Caco-2 (cell line): ENCODE measurements at regions not wholly inside any gene's neighbourhood (a gene's known extent, or its start where the extent isn't known, plus 50 kb on each side); places are given as distances from the start of the nearest gene placed in this dataset.

Source experiments
- BruUV-seq: library from RNA; stranded (reverse); fragments of 400-500 nt; replicated peaks from 2 replicates; lab custom pipeline; 2021; lab: Mats Ljungman, UMichigan
- CTCF ChIA-PET: fragments of 300-600 bp; sonication (Branson Sonifier 250); formaldehyde crosslinking; loops from one replicate; lab custom pipeline; 2022; ENCODE audit warnings: antibody characterized with exemption; lab: Charles Lee
- POLR2A ChIA-PET: fragments of 300-600 bp; sonication (Branson Sonifier 250); formaldehyde crosslinking; loops from one replicate; lab custom pipeline; 2022; ENCODE audit warnings: antibody characterized with exemption; lab: Charles Lee
- DNase-seq, 2 experiments: peaks; one replicate each; pipeline versions ENCODE4 v3.0.0 to v3.0.0-alpha.2; 2020 to 2022
- H3K27me3 ChIP-seq: replicated peaks from 2 replicates; pipeline ENCODE4 v1.6.0; 2011; ENCODE audit warnings: low read length; ENCODE audit not compliant: control insufficient read depth, insufficient read depth
- H3K36me3 ChIP-seq: 2 replicates; pipeline ENCODE4 v1.5.1; 2011; ENCODE audit warnings: low read length; ENCODE audit not compliant: control insufficient read depth, insufficient read depth
- H3K4me1 ChIP-seq: fragments of 250-450 bp; sonication (Bioruptor Pico); 2 replicates; pipeline ENCODE4 v1.5.1; 2020; ENCODE audit warnings: mild to moderate bottlenecking
- H3K4me3 ChIP-seq: 2 replicates; pipeline ENCODE4 v1.5.1; 2011; ENCODE audit warnings: low read depth, mild to moderate bottlenecking, control low read depth, low read length
- H3K9me3 ChIP-seq: fragments of 250-450 bp; sonication (Bioruptor Pico); 2 replicates; pipeline ENCODE4 v1.5.1; 2020; ENCODE audit warnings: mild to moderate bottlenecking, moderate library complexity
- H3K27ac Mint-ChIP-seq: one replicate; pipeline ENCODE4 v1.8.0; 2022; ENCODE audit warnings: mixed read lengths; ENCODE audit not compliant: unreplicated experiment
- H3K27me3 Mint-ChIP-seq: one replicate; pipeline ENCODE4 v1.8.0; 2022; ENCODE audit warnings: mixed read lengths; ENCODE audit not compliant: insufficient read depth, unreplicated experiment
- H3K36me3 Mint-ChIP-seq: one replicate; pipeline ENCODE4 v1.8.0; 2022; ENCODE audit warnings: mild to moderate bottlenecking, mixed read lengths; ENCODE audit not compliant: insufficient read depth, unreplicated experiment
- H3K4me1 Mint-ChIP-seq: one replicate; pipeline ENCODE4 v1.8.0; 2022; ENCODE audit warnings: low read depth, mixed read lengths; ENCODE audit not compliant: unreplicated experiment
- H3K4me3 Mint-ChIP-seq: one replicate; pipeline ENCODE4 v1.8.0; 2022; ENCODE audit warnings: mild to moderate bottlenecking, moderate library complexity, mixed read lengths; ENCODE audit not compliant: unreplicated experiment
- H3K9me3 Mint-ChIP-seq: one replicate; pipeline ENCODE4 v1.8.0; 2022; ENCODE audit warnings: mixed read lengths; ENCODE audit not compliant: unreplicated experiment
- CTCF ChIP-seq, 2 experiments: fragments of 200-600 bp in 1 of 2; IDR thresholded peaks; 1 replicate in 1 of 2; 2 replicates in 1 of 2; pipeline versions ENCODE4 v1.5.1 to v1.8.0; 2011 to 2022; ENCODE audit warnings: antibody characterized with exemption in 1 of 2, control low read depth in 1 of 2, inconsistent platforms in 1 of 2, low read depth in 1 of 2, low read length in 1 of 2, mild to moderate bottlenecking in 1 of 2, moderate library complexity in 1 of 2; ENCODE audit not compliant: insufficient read depth in 1 of 2, severe bottlenecking in 1 of 2, unreplicated experiment in 1 of 2
- intact Hi-C: fragments of 100-400 bp; cut with micrococcal nuclease; formaldehyde crosslinking; loops from one replicate; pipeline ENCODE4 v1.10.0; 2022; ENCODE audit not compliant: unreplicated experiment

DNA sequence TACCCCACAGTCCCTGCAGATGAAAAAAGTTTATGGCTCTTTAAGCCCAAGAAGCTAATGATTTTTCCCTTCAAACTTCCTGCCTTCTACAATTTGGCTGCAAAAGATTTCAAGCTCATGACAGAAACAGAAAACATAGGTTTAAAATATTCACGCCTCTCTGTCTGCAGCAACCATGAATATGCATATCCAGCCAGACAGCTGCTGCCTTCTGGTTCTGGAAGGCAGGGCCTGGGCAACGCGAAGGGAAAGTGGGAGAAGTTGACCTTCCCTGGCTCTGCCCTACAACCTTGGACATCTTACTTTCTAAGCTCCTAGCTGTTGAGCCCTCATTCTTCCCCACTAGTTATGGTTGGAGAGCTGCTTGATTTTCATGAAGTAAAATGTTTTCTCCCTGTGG is 64.8 kb upstream of the CLINT1 start:
- Mint-ChIP-seq H3K27me3 (no peaks in the 10 kb centered on the region), H3K27ac (no peak overlapping the region), H3K36me3 (no peaks in the 10 kb centered on the region), H3K4me3 (no peak overlapping the region), H3K9me3 (no peaks in the 10 kb centered on the region), H3K4me1 (peaks cover 9% of the 10 kb centered on the region)
- no peaks in the 10 kb centered on the region for H3K27me3 ChIP-seq
- CTCF ChIA-PET: no interaction called here
- no peak for DNase-seq
- TF ChIP-seq CTCF (IDR thresholded peaks at IDR 0.05; ENCODE audit: insufficient read depth in 1 of 2, low read depth in 1 of 2, low read length in 1 of 2, severe bottlenecking in 1 of 2, unreplicated experiment in 1 of 2): no peak
- intact Hi-C loops: no loop called here
- no TSS peak for BruUV-seq
- no peak overlapping the region for H3K4me3 ChIP-seq
- H3K4me1 ChIP-seq: peaks cover 5% of the 10 kb centered on the region; the same call in 1 of the 2 replicates
- no peaks in the 10 kb centered on the region for H3K9me3 ChIP-seq
- no peaks in the 10 kb centered on the region for H3K36me3 ChIP-seq
- POLR2A ChIA-PET: no interaction called here

DNA sequence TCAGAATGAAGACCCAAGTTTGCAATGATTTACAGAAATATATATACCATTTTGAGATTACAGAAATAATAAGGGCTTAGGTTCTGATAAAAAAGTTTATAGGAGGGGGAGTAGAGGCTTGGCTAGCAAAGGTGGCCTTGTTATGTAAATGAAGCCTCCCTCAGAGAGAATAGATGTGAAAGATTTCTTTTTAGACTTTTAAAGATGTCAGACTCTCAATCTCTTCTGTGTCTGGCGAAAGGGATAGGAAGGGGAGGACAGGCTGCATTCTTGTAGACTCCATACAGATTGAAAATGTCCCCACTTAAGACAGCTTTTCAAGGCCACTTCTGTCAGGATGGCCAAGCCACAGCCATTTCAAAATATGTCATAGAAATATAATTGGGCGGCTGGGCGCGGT is 63.1 kb upstream of the CLINT1 start:
- no TSS peak for BruUV-seq
- no peak overlapping the region for H3K4me3 Mint-ChIP-seq
- no peaks in the 10 kb centered on the region for H3K9me3 Mint-ChIP-seq
- Histone ChIP-seq H3K4me3 (no peak overlapping the region), H3K9me3 (no peaks in the 10 kb centered on the region), H3K4me1 (peaks cover 18% of the 10 kb centered on the region), H3K36me3 (no peaks in the 10 kb centered on the region), H3K27me3 (no peaks in the 10 kb centered on the region)
- peaks cover 22% of the 10 kb centered on the region for H3K4me1 Mint-ChIP-seq
- no peak for TF ChIP-seq CTCF (IDR thresholded peaks at IDR 0.05; ENCODE audit: insufficient read depth in 1 of 2, low read depth in 1 of 2, low read length in 1 of 2, severe bottlenecking in 1 of 2, unreplicated experiment in 1 of 2)
- H3K27me3 Mint-ChIP-seq: no peaks in the 10 kb centered on the region
- ChIA-PET CTCF (no interaction called here), POLR2A (no interaction called here)
- H3K27ac Mint-ChIP-seq: no peak overlapping the region
- DNase-seq: no peak
- intact Hi-C loops: no loop called here
- H3K36me3 Mint-ChIP-seq: no peaks in the 10 kb centered on the region

GRCh38 chr5:157920828-157921170 is 61.9 kb upstream of the CLINT1 start:
- CTCF ChIA-PET: interaction anchor here (0.9 kb wide), 1 partner anchor 28 kb away, joined by 4 read pairs; no protein-coding TSS in a partner anchor
- Histone ChIP-seq H3K4me1 (peaks cover 18% of the 10 kb centered on the region), H3K4me3 (no peak overlapping the region), H3K9me3 (no peaks in the 10 kb centered on the region), H3K27me3 (no peaks in the 10 kb centered on the region), H3K36me3 (no peaks in the 10 kb centered on the region)
- BruUV-seq: no TSS peak
- Mint-ChIP-seq H3K36me3 (no peaks in the 10 kb centered on the region), H3K4me1 (peaks cover 22% of the 10 kb centered on the region), H3K9me3 (no peaks in the 10 kb centered on the region), H3K27ac (no peak overlapping the region), H3K27me3 (no peaks in the 10 kb centered on the region), H3K4me3 (no peak overlapping the region)
- intact Hi-C loops: no loop called here
- DNase-seq: no peak
- TF ChIP-seq CTCF (IDR thresholded peaks at IDR 0.05; ENCODE audit: insufficient read depth in 1 of 2, low read depth in 1 of 2, low read length in 1 of 2, severe bottlenecking in 1 of 2, unreplicated experiment in 1 of 2): no peak
- POLR2A ChIA-PET: no interaction called here
